OCI-LY3 (cell line): ENCODE measurements at regions not wholly inside any gene's neighbourhood (a gene's known extent, or its start where the extent isn't known, plus 50 kb on each side); places are given as distances from the start of the nearest gene placed in this dataset.

Experiments used
- H2AFZ ChIP-seq: fragments of 200-600, 300-600 bp; shearing (Covaris generic); 2 replicates; pipeline ENCODE4 v1.6.0; 2014; ENCODE audit warnings: antibody characterized with exemption, low read depth, low read length
- H3K27ac ChIP-seq: fragments of 200-600, 300-600 bp; sonication (generic); 2 replicates; pipeline ENCODE4 v1.5.1; 2014; ENCODE audit warnings: mild to moderate bottlenecking, low read length, moderate library complexity, mixed read lengths
- H3K27me3 ChIP-seq: fragments of 200-600, 300-600 bp; sonication (generic); 2 replicates; pipeline ENCODE4 v1.6.1; 2014; ENCODE audit warnings: low read depth, low read length, mixed read lengths
- H3K36me3 ChIP-seq: fragments of 200-600, 300-600 bp; sonication (generic); replicated peaks from 2 replicates; pipeline ENCODE3; 2014; ENCODE audit warnings: low read depth, low read length, mixed read lengths
- H3K4me1 ChIP-seq: fragments of 300-600, 200-600 bp; sonication (generic); 2 replicates; pipeline ENCODE4 v1.6.1; 2014; ENCODE audit warnings: low read length, mixed read lengths
- H3K4me2 ChIP-seq: fragments of 200-600, 300-600 bp; sonication (generic); 2 replicates; pipeline ENCODE4 v1.6.1; 2014; ENCODE audit warnings: low read length, mixed read lengths
- H3K4me3 ChIP-seq: fragments of 300-600, 200-600 bp; sonication (generic); 2 replicates; pipeline ENCODE4 v1.5.1; 2014; ENCODE audit warnings: antibody characterized with exemption, mild to moderate bottlenecking, low read length, moderate library complexity
- H3K79me2 ChIP-seq: fragments of 300-600, 200-600 bp; shearing (Covaris generic); 2 replicates; pipeline ENCODE4 v1.6.1; 2014; ENCODE audit warnings: mild to moderate bottlenecking, low read length, mixed read lengths
- H3K9ac ChIP-seq: fragments of 300-600, 200-600 bp; shearing (Covaris generic); 2 replicates; pipeline ENCODE4 v1.6.0; 2014; ENCODE audit warnings: mild to moderate bottlenecking, low read length, moderate library complexity
- H3K9me3 ChIP-seq: fragments of 200-600, 300-600 bp; shearing (Covaris generic); 2 replicates; pipeline ENCODE4 v1.6.1; 2014; ENCODE audit warnings: low read length, mixed read lengths; ENCODE audit not compliant: insufficient read depth
- H4K20me1 ChIP-seq: fragments of 200-600, 300-600 bp; sonication (generic); 2 replicates; pipeline ENCODE4 v1.6.1; 2016; ENCODE audit warnings: low read length, mixed read lengths; ENCODE audit not compliant: insufficient read depth
- CTCF ChIP-seq: fragments of 200-600, 300-600 bp; sonication (generic); IDR thresholded peaks from 2 replicates; pipeline ENCODE4 v1.5.1; 2014; ENCODE audit warnings: antibody characterized with exemption, low read length, low read depth
- EZH2phosphoT487 ChIP-seq: fragments of 200-600 bp; shearing (Covaris generic); IDR thresholded peaks from 2 replicates; pipeline ENCODE4 v1.6.1; 2018; ENCODE audit warnings: antibody characterized with exemption, mixed run types, low read depth

- no peak overlapping the region for H2AFZ ChIP-seq
- no peaks in the 10 kb centered on the region for H3K36me3 ChIP-seq
Measured at GRCh38 chr5:121741156-121741555, 110.5 kb upstream of the FTMT start.

GRCh38 chr5:121744577-121744976 lies 107.1 kb upstream of the FTMT start:
- TF ChIP-seq CTCF (no peak), EZH2phosphoT487 (no peak)
- H3K79me2 ChIP-seq = no peaks in the 10 kb centered on the region
- no peaks in the 10 kb centered on the region for H3K4me1 ChIP-seq
- no peaks in the 10 kb centered on the region for H3K27me3 ChIP-seq
- no peaks in the 10 kb centered on the region for H4K20me1 ChIP-seq
- H3K27ac ChIP-seq = no peak overlapping the region
- no peaks in the 10 kb centered on the region for H3K9me3 ChIP-seq
- H3K4me3 ChIP-seq = no peak overlapping the region
- no peaks in the 10 kb centered on the region for H3K36me3 ChIP-seq
- H3K9ac ChIP-seq = no peak overlapping the region
- no peak overlapping the region for H3K4me2 ChIP-seq
- no peak overlapping the region for H2AFZ ChIP-seq

More at GRCh38 chr5:121741156-121741555, 110.5 kb upstream of the FTMT start:
- Histone ChIP-seq H3K4me2 (no peak overlapping the region), H3K4me3 (no peak overlapping the region), H3K9ac (no peak overlapping the region), H3K27ac (no peak overlapping the region), H3K79me2 (no peaks in the 10 kb centered on the region), H3K27me3 (no peaks in the 10 kb centered on the region), H3K9me3 (no peaks in the 10 kb centered on the region), H3K4me1 (no peaks in the 10 kb centered on the region), H4K20me1 (no peaks in the 10 kb centered on the region)
- TF ChIP-seq EZH2phosphoT487 = no peak
- no peak for TF ChIP-seq CTCF

GRCh38 chr5:121745407-121745806 lies 106.3 kb upstream of the FTMT start:
- Histone ChIP-seq H3K9ac (no peak overlapping the region), H2AFZ (no peak overlapping the region)

GRCh38 chr5:121746763-121747162 lies 104.9 kb upstream of the FTMT start:
- Histone ChIP-seq H3K4me1 (no peaks in the 10 kb centered on the region), H2AFZ (no peak overlapping the region), H3K4me2 (no peak overlapping the region), H3K27ac (no peak overlapping the region), H3K79me2 (no peaks in the 10 kb centered on the region), H4K20me1 (no peaks in the 10 kb centered on the region), H3K36me3 (no peaks in the 10 kb centered on the region), H3K9me3 (no peaks in the 10 kb centered on the region), H3K9ac (no peak overlapping the region), H3K27me3 (no peaks in the 10 kb centered on the region), H3K4me3 (no peak overlapping the region)
- no peak for TF ChIP-seq CTCF
- TF ChIP-seq EZH2phosphoT487 = no peak

More at GRCh38 chr5:121745407-121745806, 106.3 kb upstream of the FTMT start:
- H3K4me2 ChIP-seq = no peak overlapping the region
- no peak for TF ChIP-seq EZH2phosphoT487
- TF ChIP-seq CTCF = no peak
- no peaks in the 10 kb centered on the region for H3K27me3 ChIP-seq
- H3K27ac ChIP-seq = no peak overlapping the region
- H3K4me3 ChIP-seq = no peak overlapping the region
- H4K20me1 ChIP-seq = no peaks in the 10 kb centered on the region
- no peaks in the 10 kb centered on the region for H3K36me3 ChIP-seq
- no peaks in the 10 kb centered on the region for H3K79me2 ChIP-seq
- H3K9me3 ChIP-seq = no peaks in the 10 kb centered on the region
- H3K4me1 ChIP-seq = no peaks in the 10 kb centered on the region
